DMS 273 (cell line): ENCODE measurements at regions not wholly inside any gene's neighbourhood (a gene's known extent, or its start where the extent isn't known, plus 50 kb on each side); places are given as distances from the start of the nearest gene placed in this dataset.

Source experiments
- DNase-seq: peaks from one replicate; lab custom pipeline; 2025; ENCODE audit not compliant: unreplicated experiment; lab: John Stamatoyannopoulos, UW

DNA sequence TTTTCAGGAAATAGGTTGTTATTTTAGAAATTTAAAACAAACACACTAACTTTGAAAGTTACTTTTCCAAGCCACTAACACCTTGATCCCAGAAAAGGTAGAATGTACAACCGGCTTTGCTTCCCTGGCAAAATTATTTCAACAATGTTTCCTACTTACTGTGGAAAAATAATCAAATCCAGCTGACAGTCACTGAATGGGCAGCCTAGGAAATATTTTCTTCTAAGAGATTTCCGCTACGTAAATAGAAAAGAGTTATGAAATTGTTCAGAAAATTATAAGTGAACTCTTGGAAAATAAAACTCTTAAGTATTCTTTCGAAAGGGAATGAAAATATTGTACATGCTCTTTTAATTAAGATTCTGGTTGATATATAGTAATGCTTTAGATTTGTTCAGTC is 195.7 kb downstream of the GASK1B start:
- DNase-seq: no peak

DNA sequence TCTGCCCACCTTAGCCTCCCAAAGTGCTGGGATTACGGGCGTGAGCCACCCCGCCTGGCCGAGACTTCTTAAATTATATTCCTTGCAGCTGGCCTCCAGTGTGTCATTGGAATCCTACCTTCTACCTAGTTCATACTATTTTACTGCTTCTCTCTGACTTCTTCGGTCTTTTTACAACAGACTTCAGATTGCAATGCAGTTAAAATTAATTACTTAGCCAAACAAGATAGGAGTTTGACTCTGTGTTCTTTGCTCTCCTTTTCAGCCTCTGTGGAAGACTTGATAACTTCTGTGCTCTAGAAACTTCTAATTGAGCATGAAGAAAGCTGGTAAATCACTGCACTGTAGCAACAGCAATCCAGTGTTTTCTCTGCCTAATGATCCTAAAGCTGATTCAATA is 199.5 kb downstream of the GASK1B start:
- no peak for DNase-seq

DNA sequence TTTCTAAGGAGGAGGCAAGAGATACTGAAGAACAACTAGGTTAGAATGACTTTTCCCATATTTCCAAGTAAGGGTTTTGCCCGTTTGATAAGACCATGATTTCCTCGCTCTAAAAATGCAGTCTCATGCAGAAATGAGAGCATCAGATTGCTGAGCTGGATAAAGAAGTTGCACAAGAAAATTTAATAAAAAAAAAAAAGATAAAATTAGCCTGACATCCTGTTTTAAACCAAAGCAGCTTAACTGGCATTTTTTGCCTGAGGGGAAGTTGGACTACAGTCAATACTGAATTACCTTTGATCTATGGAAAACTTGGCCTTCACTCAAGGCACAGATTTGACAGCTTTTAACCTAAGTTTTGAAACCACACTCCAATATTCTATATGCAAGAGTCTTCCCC is 208.4 kb downstream of the GASK1B start:
- no peak for DNase-seq

- DNase-seq: no peak
Observed at GRCh38 chr4:157961229-157961990, 211.4 kb downstream of the GASK1B start.

DNA sequence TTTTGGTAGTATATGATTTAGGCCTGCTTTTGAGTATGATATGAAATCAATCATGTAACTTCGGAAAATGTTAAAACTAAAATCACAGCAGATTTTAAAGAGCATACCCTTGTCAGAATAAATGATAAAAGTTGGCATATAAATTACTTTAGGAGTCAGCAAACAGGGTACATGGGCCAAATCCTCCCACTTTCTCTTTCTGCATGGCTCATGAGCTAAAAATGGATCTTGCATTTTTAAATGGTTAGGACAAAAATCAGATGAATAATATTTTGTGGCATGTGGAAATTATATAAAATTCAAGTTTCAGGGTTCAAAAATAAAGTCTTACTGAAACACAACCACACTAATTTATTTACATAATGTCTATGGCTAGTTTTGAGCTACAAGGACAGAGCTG is 214.9 kb downstream of the GASK1B start:
- DNase-seq: no peak

DNA sequence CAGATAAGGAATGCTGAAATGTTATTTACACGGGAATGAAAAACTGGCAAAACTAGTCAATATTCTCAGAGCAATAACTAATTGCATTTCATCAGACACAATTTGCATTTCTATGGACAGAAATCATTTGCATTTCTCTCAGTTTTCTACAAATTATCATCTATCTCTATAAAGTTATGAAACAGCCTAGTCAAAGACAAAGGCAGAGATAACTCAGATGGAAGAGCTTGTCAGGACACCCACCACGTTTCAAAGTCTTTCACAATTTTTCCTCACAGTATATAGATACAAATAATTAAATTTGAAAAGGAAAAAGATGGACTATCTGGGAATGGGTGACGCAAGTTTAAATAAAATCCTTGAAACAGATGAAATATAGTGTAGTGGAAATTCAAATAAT is 230.8 kb downstream of the GASK1B start:
- no peak for DNase-seq

GRCh38 chr4:157934151-157934550 is 238.7 kb downstream of the GASK1B start:
- DNase-seq: no peak

DNA sequence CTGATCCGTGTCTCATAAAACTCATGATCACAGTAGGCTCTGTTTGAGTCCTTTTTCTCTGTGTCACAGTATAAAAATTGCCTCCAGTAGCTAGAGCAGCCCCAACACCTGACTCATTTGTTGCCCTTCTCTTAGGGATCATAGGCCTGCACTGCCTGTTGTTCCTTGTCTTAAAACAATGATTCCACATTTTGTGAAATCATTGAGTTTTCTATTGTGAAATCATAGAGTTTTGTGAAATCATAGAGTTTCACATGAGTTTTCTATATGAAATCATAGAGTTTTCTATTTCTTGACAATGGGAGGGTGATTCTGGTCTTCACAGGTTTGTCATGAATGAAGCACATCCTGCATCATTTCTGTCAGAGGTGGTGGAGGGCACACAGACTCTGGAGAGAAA is 239.9 kb downstream of the GASK1B start:
- DNase-seq: no peak

DNA sequence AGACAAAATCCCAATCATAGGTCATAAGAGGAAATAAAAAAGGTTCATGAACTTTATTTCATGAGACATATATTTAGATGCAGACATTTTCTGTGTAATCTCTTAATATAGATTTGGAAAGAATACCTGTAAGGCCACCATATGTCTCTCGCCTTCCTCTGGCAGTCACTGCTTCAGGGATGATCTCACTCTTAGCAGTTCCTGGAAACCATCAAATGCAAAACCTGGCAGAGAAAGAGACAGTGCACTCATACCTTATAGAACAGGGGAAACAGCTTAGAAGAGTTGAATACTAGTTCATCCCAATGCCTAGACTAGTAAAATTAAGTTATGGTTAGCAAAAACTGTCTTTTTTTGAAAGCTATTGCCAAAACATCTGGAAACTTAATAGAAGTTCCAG is 243.3 kb downstream of the GASK1B start:
- no peak for DNase-seq

- no peak for DNase-seq
Observed at GRCh38 chr4:157918036-157918832, 254.6 kb downstream of the GASK1B start.

DNA sequence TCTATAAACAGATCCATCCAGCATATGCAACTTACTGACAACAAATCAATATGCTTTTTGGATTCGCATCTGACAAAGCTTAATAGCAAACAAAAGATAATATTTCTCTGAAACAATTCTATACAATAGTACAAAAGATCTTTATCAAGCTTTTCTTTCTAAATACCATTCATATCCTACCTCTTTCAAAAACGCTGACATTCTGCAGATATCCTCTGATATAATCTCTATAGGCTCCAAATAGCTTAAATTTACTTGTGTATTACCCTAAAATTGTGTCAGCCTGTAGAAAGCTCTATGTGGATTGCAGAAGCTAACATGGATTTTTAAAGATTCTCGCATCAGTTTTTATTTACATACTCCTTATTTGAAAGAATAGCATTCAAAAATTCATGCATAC is 260.6 kb downstream of the GASK1B start:
- no peak for DNase-seq

DNA sequence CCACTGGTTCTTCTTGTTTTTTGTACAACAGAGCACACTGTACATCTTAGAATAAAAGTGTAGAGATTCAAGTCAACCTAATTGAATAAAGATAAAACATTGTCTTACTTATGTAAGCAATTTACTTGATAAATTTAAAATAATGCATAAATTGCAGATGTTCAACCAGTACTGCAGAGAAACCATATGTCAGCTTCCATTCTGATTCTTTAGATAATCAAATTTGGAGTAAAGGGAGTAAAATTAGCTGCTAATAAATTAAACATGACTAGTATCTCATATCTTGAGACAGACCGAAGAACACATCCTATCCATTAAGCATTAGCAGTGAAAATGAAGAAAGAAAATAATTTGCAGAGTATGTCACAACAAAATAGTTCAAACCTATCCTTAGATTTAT is 261.2 kb downstream of the GASK1B start:
- DNase-seq: no peak

DNA sequence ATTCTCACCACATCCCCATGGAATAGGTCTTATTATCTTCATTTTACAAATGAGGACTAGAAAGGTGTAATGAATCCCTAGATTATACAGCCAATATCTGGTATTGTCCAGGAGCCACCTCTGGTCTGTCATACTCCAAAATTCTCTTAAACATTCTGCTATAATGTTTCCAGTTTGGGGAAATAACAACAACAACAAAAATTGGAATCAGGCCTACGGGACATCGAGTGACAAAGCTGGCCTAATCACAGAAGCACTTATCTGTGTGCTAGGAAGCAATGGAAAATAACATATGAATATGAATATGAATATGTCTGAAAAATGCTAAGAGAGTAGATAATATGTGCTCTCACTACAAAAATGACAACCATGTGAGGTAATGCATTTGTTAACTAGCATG is 264.1 kb downstream of the GASK1B start:
- DNase-seq: no peak

GRCh38 chr4:157908031-157908430 is 264.8 kb downstream of the GASK1B start:
- no peak for DNase-seq

DNA sequence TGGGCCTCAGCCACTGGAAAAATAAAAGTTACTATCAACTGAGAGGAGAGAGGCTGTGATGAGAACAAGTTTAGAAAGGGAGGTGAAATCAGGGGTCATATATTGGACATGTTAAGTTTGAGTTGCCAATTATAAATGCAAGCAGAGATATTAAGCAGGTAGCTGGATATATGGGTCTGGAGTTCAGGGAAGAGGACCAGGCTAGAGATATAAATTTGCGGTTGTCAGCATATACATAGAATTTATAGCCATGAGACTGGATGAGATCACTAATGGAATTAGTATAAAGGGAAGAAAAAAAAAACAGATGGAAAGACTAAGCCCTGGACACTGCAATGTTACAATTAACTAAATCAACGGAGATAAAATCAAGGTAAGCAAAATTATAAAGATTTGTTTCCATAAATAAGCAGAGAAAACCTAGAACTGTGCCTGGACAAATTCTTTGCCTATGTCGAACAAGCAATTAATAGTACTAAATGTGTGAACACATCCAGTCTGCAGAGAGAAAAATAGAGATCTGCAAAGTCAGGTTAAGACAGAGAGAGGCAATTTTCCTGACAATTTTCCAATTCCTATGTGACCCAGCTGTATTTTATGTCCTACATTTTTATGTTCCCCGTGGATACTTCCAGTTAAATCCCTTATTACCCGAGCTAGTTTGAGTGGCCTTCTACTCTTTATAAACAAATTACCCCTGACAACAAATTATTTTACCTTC is 265.4 kb downstream of the GASK1B start:
- DNase-seq: no peak

DNA sequence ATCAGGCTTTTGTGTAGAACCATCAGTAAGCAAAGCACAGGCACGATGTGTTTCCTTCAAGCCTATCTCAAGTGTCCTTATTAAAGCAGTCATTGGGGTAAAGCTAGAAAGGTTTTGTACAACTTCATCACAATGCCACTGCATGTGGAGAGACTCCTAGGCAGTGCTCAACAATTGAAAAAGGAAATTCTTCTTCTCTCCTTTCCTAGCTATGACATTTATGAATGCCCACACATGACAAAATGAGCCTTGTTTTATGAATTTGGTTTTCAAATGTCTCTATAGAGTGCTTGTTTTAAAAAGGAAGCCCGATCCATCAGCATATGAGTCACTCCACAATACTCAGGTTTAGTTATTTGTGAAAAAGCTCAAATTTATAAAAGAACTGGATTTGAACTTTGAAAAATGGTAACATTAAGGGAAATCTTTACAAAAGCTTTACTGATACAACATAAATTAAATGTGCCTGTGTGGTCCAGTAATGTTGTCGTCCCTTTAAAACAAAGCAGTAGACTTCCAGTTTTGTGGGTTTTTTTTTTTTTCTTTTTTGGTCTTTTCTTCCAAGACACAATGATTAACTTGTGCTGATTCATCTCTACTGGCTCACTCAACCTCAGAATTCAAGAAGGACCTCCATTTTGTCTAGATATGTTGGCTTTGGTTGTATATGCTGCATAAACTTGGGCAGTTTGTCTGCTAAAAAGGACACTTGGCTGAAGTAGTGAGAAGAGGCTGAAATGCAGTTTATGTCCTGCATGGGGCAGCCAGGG is 273.8 kb downstream of the GASK1B start:
- no peak for DNase-seq

GRCh38 chr4:157897855-157898370 is 274.9 kb downstream of the GASK1B start:
- no peak for DNase-seq

DNA sequence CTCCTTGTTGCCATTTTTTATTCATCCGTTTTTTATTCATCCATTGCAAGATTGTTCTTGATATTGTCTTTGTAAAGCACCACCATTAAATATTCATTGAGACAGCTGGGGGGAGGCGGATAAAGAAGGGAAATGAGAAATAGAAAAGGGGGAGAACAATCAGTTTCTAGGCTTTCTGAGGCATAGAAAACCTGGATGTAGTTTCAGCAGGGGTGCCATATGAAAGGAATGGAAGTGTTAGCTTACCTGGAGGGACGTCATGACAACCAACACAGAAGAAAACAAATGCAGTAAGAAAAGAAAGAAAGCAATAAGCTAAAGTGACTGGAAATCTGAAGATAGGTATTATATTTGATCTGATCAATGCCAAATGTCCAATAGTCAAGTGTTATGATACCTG is 276.1 kb downstream of the GASK1B start:
- no peak for DNase-seq

- DNase-seq: no peak
Observed at GRCh38 chr4:157895205-157895604, 277.6 kb downstream of the GASK1B start.

DNA sequence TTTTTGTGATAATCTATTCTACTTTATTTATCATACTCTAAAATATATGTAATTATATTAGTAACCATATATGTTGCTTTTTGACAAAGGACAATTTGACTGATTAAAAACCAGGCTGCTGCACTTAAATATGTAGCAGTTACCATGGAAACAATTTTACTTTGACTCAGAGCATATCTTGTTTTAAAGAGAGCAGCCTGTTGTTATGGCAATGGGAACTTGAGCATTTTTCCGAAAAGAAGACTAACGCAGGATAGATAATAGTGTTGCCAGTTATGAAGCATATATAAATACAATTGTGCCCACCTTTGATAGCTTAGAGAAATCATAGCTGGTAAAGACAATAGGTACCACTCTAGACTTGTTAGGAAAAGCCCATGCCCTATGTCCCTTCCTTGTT is 283.0 kb downstream of the GASK1B start:
- no peak for DNase-seq

DNA sequence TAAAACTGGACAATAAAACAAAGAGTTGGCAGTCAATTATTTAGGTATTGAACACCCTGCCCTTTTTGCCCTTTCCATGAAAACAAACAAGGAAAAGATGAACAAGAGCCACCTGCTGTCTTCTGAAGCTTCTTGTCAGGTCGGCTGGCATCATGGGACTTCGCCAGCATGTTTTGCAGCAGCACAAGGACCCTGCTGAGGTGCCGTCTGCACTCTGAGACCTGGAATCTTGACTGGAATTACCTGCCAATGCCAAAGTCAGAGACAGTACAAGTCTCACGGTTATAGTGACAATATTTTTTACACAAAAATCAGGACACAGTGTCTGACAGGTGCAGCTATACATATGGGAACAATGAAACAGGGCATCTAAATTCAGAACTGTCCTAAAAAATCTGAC is 284.5 kb downstream of the GASK1B start:
- no peak for DNase-seq
